GM12878 (cell line): ENCODE measurements at regions not wholly inside any gene's neighbourhood (a gene's known extent, or its start where the extent isn't known, plus 50 kb on each side); places are given as distances from the start of the nearest gene placed in this dataset.

Experiments used
- ATAC-seq: fragments of 200-7000 bp; cut with Tn5 transposase; 3 replicates; pipeline ENCODE4 v1.9.1; 2020; ENCODE audit warnings: mild to moderate bottlenecking, moderate library complexity
- BruUV-seq: library from RNA; stranded (reverse); fragments of 400-500 nt; replicated peaks from 2 replicates; lab custom pipeline; 2021; lab: Mats Ljungman, UMichigan
- CTCF ChIA-PET: fragments of 300-600 bp; sonication (Branson Sonifier 250); formaldehyde crosslinking; extraction: SDS; loops from one replicate; lab custom pipeline; 2021; ENCODE audit warnings: inconsistent platforms; lab: Yijun Ruan, JAX
- POLR2A ChIA-PET: fragments of 350-600 bp; formaldehyde crosslinking; extraction: SDS; loops from one replicate; lab custom pipeline; 2021; ENCODE audit warnings: inconsistent platforms; lab: Charles Lee
- RAD21 ChIA-PET: fragments of 300-600 bp; sonication (Branson Sonifier 250); formaldehyde crosslinking; loops from one replicate; lab custom pipeline; 2023; ENCODE audit warnings: antibody characterized with exemption; ENCODE audit not compliant: unreplicated experiment; lab: Charles Lee
- SMC1A ChIA-PET: fragments of 300-600 bp; sonication (Branson Sonifier 250); formaldehyde crosslinking; loops from one replicate; lab custom pipeline; 2023; ENCODE audit not compliant: unreplicated experiment, uncharacterized antibody; lab: Charles Lee
- DNase-seq: peaks from one replicate; pipeline ENCODE4 v3.0.0-alpha.2; 2011; ENCODE audit warnings: low read depth, low spot score
- FAIRE-seq: peaks from 3 replicates; lab custom pipeline; 2011; peaks lifted over from hg19 to GRCh38; lab: Jason Lieb, UNC
- H2AFZ ChIP-seq: 2 replicates; pipeline ENCODE4 v1.6.0; 2011; ENCODE audit warnings: low read depth, low read length, control low read depth; ENCODE audit not compliant: control insufficient read depth
- H3K27ac ChIP-seq: 2 replicates; pipeline ENCODE4 v1.5.1; 2011; ENCODE audit warnings: control low read depth; ENCODE audit not compliant: control insufficient read depth, insufficient read depth
- H3K27me3 ChIP-seq, 2 experiments: replicated peaks in 1 of 2; 2 replicates each; pipeline versions ENCODE4 v1.6.0 to v1.6.1; 2011; ENCODE audit warnings: low read length in 1 of 2; ENCODE audit not compliant: control insufficient read depth in 2 of 2, insufficient read depth in 2 of 2
- H3K36me3 ChIP-seq, 2 experiments: 2 replicates each; pipeline ENCODE4 v1.5.1; 2011; ENCODE audit warnings: low read length in 1 of 2; ENCODE audit not compliant: control insufficient read depth in 2 of 2, insufficient read depth in 2 of 2
- H3K4me1 ChIP-seq: 2 replicates; pipeline ENCODE4 v1.6.1; 2011; ENCODE audit warnings: mild to moderate bottlenecking, low read length, moderate library complexity, mixed read lengths; ENCODE audit not compliant: control insufficient read depth, insufficient read depth
- H3K4me2 ChIP-seq: 2 replicates; pipeline ENCODE4 v1.6.0; 2011; ENCODE audit warnings: control low read depth; ENCODE audit not compliant: control insufficient read depth, insufficient read depth
- H3K4me3 ChIP-seq: fragments of 200-600 bp; sonication (generic); 2 replicates; pipeline ENCODE4 v1.5.1; 2016
- H3K79me2 ChIP-seq: 2 replicates; pipeline ENCODE4 v1.6.0; 2011; ENCODE audit warnings: low read length; ENCODE audit not compliant: control insufficient read depth, insufficient read depth
- H3K9ac ChIP-seq: 2 replicates; pipeline ENCODE4 v1.8.0; 2011; ENCODE audit warnings: low read length, control low read depth, mixed read lengths; ENCODE audit not compliant: control insufficient read depth, insufficient read depth
- H3K9me3 ChIP-seq: replicated peaks from 3 replicates; pipeline ENCODE4 v1.5.1; 2011; ENCODE audit warnings: mild to moderate bottlenecking, low read length; ENCODE audit not compliant: control insufficient read depth, insufficient read depth
- H4K20me1 ChIP-seq: 2 replicates; pipeline ENCODE4 v1.6.0; 2011; ENCODE audit not compliant: control insufficient read depth, insufficient read depth
- ATF2 ChIP-seq: IDR thresholded peaks from 2 replicates; pipeline ENCODE4 v1.6.1; 2012; ENCODE audit warnings: low read length, inconsistent platforms
- CHD4 ChIP-seq: fragments of 200-600 bp; sonication (generic); IDR thresholded peaks from 2 replicates; pipeline ENCODE4 v1.6.1; 2016; ENCODE audit warnings: mild to moderate bottlenecking
- EED ChIP-seq: sonication (generic); IDR thresholded peaks from 2 replicates; pipeline ENCODE4 v1.6.1; 2016; ENCODE audit warnings: antibody characterized with exemption, low read depth
- IRF4 ChIP-seq: IDR thresholded peaks from 2 replicates; pipeline ENCODE4 v1.6.1; 2011; ENCODE audit warnings: low read depth, low read length
- LARP7 ChIP-seq: fragments of 450-650 bp; IDR thresholded peaks from 2 replicates; pipeline ENCODE4 v1.6.1; 2017; ENCODE audit warnings: mild to moderate bottlenecking
- NBN ChIP-seq: fragments of 450-650 bp; IDR thresholded peaks from 2 replicates; pipeline ENCODE4 v1.6.1; 2016
- PAX5 ChIP-seq: IDR thresholded peaks from 2 replicates; pipeline ENCODE4 v1.6.1; 2011; ENCODE audit warnings: low read depth, low read length, borderline replicate concordance
- RBBP5 ChIP-seq: fragments of 200-600 bp; sonication (generic); conservative IDR thresholded peaks from 2 replicates; pipeline ENCODE4 v1.6.1; 2016
- SKIL ChIP-seq: fragments of 450-650 bp; IDR thresholded peaks from 2 replicates; pipeline ENCODE4 v1.6.1; 2017; ENCODE audit warnings: mild to moderate bottlenecking, low read depth, inconsistent platforms; ENCODE audit not compliant: poor library complexity, severe bottlenecking
- SPI1 ChIP-seq: IDR thresholded peaks from 2 replicates; pipeline ENCODE4 v1.6.1; 2011; ENCODE audit warnings: low read depth, mild to moderate bottlenecking, low read length, moderate library complexity, borderline replicate concordance; ENCODE audit not compliant: insufficient read depth
- TBL1XR1 ChIP-seq: IDR thresholded peaks from 2 replicates; pipeline ENCODE4 v1.6.1; 2012; ENCODE audit warnings: low read depth, low read length, improper control_type of control experiment
- YBX1 ChIP-seq: fragments of 450-650 bp; IDR thresholded peaks from 2 replicates; pipeline ENCODE4 v1.6.1; 2016; ENCODE audit warnings: antibody characterized with exemption
- ZSCAN29 ChIP-seq: fragments of 450-650 bp; IDR thresholded peaks from 2 replicates; pipeline ENCODE4 v1.6.1; 2017; ENCODE audit warnings: mild to moderate bottlenecking, moderate library complexity
- WGBS: methylation state at CpG from one replicate; pipeline ENCODE4 v1.1.6; 2016; ENCODE audit warnings: low lambda C conversion rate; ENCODE audit not compliant: insufficient replicate concordance, insufficient coverage; ENCODE audit errors: missing lambda C conversion rate; 5-methylcytosine and 5-hydroxymethylcytosine counted together
- in situ Hi-C: fragments of 300-500 bp; cut with MboI; formaldehyde crosslinking; loops from 9 replicates; pipeline ENCODE4 v1.14.3; 2018; ENCODE audit warnings: mixed read lengths
- intact Hi-C: fragments of 100-400 bp; cut with micrococcal nuclease; formaldehyde crosslinking; loops from one replicate; pipeline ENCODE4 v1.14.2; 2022; ENCODE audit not compliant: unreplicated experiment
- TF ChIP-seq, protein P1 (sequence below): IDR thresholded peaks from 2 replicates; pipeline ENCODE4 v1.6.1; 2012; ENCODE audit warnings: mild to moderate bottlenecking, low read depth, low read length
- TF ChIP-seq, protein P2 (sequence below): fragments of 450-650 bp; IDR thresholded peaks from 2 replicates; pipeline ENCODE4 v1.6.1; 2017; ENCODE audit warnings: mild to moderate bottlenecking

DNA sequence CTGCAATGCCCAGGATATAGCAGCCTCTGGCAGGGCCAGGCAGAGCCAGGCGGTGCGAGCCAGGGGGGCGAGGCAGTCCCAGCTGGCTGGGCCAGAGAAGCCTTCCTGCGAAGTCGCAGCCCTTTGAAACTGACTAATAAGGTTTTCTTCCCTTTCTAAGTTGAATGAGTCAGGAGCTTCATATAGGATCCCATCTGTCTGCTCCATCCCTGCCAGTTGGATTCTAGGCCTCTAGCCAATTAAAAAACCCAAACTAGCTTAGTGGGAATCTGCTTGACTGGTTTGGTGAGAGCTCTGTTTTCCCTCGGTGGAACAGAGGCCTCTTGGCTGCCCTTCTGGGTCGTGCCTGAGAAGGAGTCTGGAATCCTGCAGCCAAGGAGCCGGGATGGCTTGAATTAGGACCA lies 70.1 kb upstream of the RAPGEF1 start:
- intact Hi-C loops, result no loop called here
- no peak for TF ChIP-seq SKIL
- no peak for TF ChIP-seq SPI1
- TF ChIP-seq TBL1XR1, result no peak
- no peak for TF ChIP-seq EED
- no peak for TF ChIP-seq RBBP5
- TF ChIP-seq CHD4, result no peak
- no peak for TF ChIP-seq NBN
- TF ChIP-seq IRF4, result no peak
- TF ChIP-seq, protein P1, sequence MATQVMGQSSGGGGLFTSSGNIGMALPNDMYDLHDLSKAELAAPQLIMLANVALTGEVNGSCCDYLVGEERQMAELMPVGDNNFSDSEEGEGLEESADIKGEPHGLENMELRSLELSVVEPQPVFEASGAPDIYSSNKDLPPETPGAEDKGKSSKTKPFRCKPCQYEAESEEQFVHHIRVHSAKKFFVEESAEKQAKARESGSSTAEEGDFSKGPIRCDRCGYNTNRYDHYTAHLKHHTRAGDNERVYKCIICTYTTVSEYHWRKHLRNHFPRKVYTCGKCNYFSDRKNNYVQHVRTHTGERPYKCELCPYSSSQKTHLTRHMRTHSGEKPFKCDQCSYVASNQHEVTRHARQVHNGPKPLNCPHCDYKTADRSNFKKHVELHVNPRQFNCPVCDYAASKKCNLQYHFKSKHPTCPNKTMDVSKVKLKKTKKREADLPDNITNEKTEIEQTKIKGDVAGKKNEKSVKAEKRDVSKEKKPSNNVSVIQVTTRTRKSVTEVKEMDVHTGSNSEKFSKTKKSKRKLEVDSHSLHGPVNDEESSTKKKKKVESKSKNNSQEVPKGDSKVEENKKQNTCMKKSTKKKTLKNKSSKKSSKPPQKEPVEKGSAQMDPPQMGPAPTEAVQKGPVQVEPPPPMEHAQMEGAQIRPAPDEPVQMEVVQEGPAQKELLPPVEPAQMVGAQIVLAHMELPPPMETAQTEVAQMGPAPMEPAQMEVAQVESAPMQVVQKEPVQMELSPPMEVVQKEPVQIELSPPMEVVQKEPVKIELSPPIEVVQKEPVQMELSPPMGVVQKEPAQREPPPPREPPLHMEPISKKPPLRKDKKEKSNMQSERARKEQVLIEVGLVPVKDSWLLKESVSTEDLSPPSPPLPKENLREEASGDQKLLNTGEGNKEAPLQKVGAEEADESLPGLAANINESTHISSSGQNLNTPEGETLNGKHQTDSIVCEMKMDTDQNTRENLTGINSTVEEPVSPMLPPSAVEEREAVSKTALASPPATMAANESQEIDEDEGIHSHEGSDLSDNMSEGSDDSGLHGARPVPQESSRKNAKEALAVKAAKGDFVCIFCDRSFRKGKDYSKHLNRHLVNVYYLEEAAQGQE, result no peak
- no peak for TF ChIP-seq LARP7
- TF ChIP-seq, protein P2, sequence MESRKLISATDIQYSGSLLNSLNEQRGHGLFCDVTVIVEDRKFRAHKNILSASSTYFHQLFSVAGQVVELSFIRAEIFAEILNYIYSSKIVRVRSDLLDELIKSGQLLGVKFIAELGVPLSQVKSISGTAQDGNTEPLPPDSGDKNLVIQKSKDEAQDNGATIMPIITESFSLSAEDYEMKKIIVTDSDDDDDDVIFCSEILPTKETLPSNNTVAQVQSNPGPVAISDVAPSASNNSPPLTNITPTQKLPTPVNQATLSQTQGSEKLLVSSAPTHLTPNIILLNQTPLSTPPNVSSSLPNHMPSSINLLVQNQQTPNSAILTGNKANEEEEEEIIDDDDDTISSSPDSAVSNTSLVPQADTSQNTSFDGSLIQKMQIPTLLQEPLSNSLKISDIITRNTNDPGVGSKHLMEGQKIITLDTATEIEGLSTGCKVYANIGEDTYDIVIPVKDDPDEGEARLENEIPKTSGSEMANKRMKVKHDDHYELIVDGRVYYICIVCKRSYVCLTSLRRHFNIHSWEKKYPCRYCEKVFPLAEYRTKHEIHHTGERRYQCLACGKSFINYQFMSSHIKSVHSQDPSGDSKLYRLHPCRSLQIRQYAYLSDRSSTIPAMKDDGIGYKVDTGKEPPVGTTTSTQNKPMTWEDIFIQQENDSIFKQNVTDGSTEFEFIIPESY, result no peak
- no peak for TF ChIP-seq ATF2
- no peak for TF ChIP-seq ZSCAN29
- no peak for TF ChIP-seq YBX1
- no peak for TF ChIP-seq PAX5
- Histone ChIP-seq H2AFZ (no peak overlapping the region), H3K27ac (no peak overlapping the region), H3K79me2 (no peaks in the 10 kb centered on the region), H3K9ac (no peak overlapping the region), H4K20me1 (no peaks in the 10 kb centered on the region), H3K4me3 (no peak overlapping the region), H3K4me1 (no peaks in the 10 kb centered on the region), H3K9me3 (no peaks in the 10 kb centered on the region), H3K36me3 (no peaks in the 10 kb centered on the region), H3K4me2 (no peak overlapping the region), H3K27me3 (peaks cover 1 to 2% of the 10 kb centered on the region in 2 experiments; a peak in 3 of 4 replicates)
- ATAC-seq (no peak), DNase-seq (no peak), FAIRE-seq (no peak)
- SMC1A ChIA-PET, result no interaction called here
- BruUV-seq, result no TSS peak
- RAD21 ChIA-PET, result interaction anchor here (1.0 kb wide), 1 partner anchor 51 kb away, joined by 3 read pairs; no protein-coding TSS in a partner anchor
- CTCF ChIA-PET, result no interaction called here
- 23% methylated on average over 8 of the region's 8 CpGs for WGBS
- POLR2A ChIA-PET, result no interaction called here
- in situ Hi-C loops, result no loop called here
